Keratinocyte (primary cell): ENCODE measurements at regions not wholly inside any gene's neighbourhood (a gene's known extent, or its start where the extent isn't known, plus 50 kb on each side); places are given as distances from the start of the nearest gene placed in this dataset.

Experiments
- DNase-seq: peaks from one replicate; pipeline ENCODE4 v3.0.0-alpha.2; 2011; ENCODE audit warnings: low read depth, missing footprints, low spot score
- FAIRE-seq: peaks from 2 replicates; lab custom pipeline; 2011; peaks lifted over from hg19 to GRCh38; lab: Jason Lieb, UNC
- H2AFZ ChIP-seq: 2 replicates; pipeline ENCODE4 v1.6.0; 2012; ENCODE audit warnings: low read length, control low read depth, inconsistent platforms; ENCODE audit not compliant: control insufficient read depth
- H3K27ac ChIP-seq: 2 replicates; pipeline ENCODE4 v1.5.1; 2011; ENCODE audit warnings: low read length; ENCODE audit not compliant: control insufficient read depth, insufficient read depth
- H3K27me3 ChIP-seq: 3 replicates; pipeline ENCODE4 v1.6.0; 2011; ENCODE audit warnings: low read length; ENCODE audit not compliant: control insufficient read depth, insufficient read depth; ENCODE audit errors: extremely low read depth
- H3K36me3 ChIP-seq, 2 experiments: 2 replicates in 1 of 2; 3 replicates in 1 of 2; pipeline ENCODE4 v1.5.1; 2011; ENCODE audit warnings: low read length in 2 of 2, mild to moderate bottlenecking in 1 of 2; ENCODE audit not compliant: control insufficient read depth in 2 of 2, insufficient read depth in 2 of 2; ENCODE audit errors: extremely low read depth in 1 of 2
- H3K4me1 ChIP-seq: 3 replicates; pipeline ENCODE4 v1.5.1; 2011; ENCODE audit warnings: low read length; ENCODE audit not compliant: control insufficient read depth, insufficient read depth; ENCODE audit errors: extremely low read depth
- H3K4me2 ChIP-seq: 3 replicates; pipeline ENCODE4 v1.6.0; 2011; ENCODE audit warnings: low read depth, low read length; ENCODE audit not compliant: control insufficient read depth, insufficient read depth; ENCODE audit errors: extremely low read depth
- H3K4me3 ChIP-seq, 3 experiments: fragments of 200-600 bp in 1 of 3; sonication (generic) in 1 of 3; 2 replicates in 2 of 3; 3 replicates in 1 of 3; pipeline ENCODE4 v1.5.1; 2011 to 2016; ENCODE audit warnings: low read length in 3 of 3, mild to moderate bottlenecking in 3 of 3, control low read depth in 2 of 3, inconsistent platforms in 1 of 3, low read depth in 1 of 3, mixed read lengths in 1 of 3, mixed run types in 1 of 3, moderate library complexity in 1 of 3; ENCODE audit not compliant: control insufficient read depth in 2 of 3, insufficient read depth in 2 of 3; ENCODE audit errors: extremely low read depth in 1 of 3
- H3K79me2 ChIP-seq: 2 replicates; pipeline ENCODE4 v1.6.0; 2012; ENCODE audit warnings: low read length; ENCODE audit not compliant: control insufficient read depth, insufficient read depth
- H3K9ac ChIP-seq: 3 replicates; pipeline ENCODE4 v1.6.0; 2011; ENCODE audit warnings: low read length; ENCODE audit not compliant: control insufficient read depth, insufficient read depth; ENCODE audit errors: extremely low read depth
- H3K9me1 ChIP-seq: 3 replicates; pipeline ENCODE4 v1.6.0; 2011; ENCODE audit warnings: low read length; ENCODE audit not compliant: control insufficient read depth, insufficient read depth; ENCODE audit errors: extremely low read depth
- H3K9me3 ChIP-seq: 2 replicates; pipeline ENCODE4 v1.5.1; 2012; ENCODE audit warnings: low read depth, low read length; ENCODE audit not compliant: control insufficient read depth
- H4K20me1 ChIP-seq: 3 replicates; pipeline ENCODE4 v1.6.0; 2011; ENCODE audit warnings: low read length; ENCODE audit not compliant: control insufficient read depth, insufficient read depth; ENCODE audit errors: extremely low read depth
- CTCF ChIP-seq, 3 experiments: IDR thresholded peaks in 1 of 3; conservative IDR thresholded peaks in 1 of 3; optimal IDR thresholded peaks in 1 of 3; 2 replicates in 2 of 3; 3 replicates in 1 of 3; pipeline versions ENCODE3 to v1.5.1; 2011; ENCODE audit warnings: low read length in 3 of 3, mild to moderate bottlenecking in 3 of 3, moderate library complexity in 2 of 3, control low read depth in 1 of 3, inconsistent platforms in 1 of 3; ENCODE audit not compliant: insufficient read depth in 2 of 3; ENCODE audit errors: extremely low read depth in 1 of 3
- EZH2 ChIP-seq: IDR thresholded peaks from one replicate; pipeline ENCODE4 v1.6.1; 2012; ENCODE audit warnings: inconsistent platforms, mild to moderate bottlenecking, low read length, moderate library complexity
- dilution Hi-C: fragments of 300-500 bp; cut with MboI; formaldehyde crosslinking; loops from one replicate; pipeline ENCODE4 v1.7.0; 2020; ENCODE audit warnings: low sequenced_read_pairs; ENCODE audit not compliant: extremely low pct_ligation_motif_present

- DNase-seq, result no peak
- H3K27me3 ChIP-seq, result no peaks in the 10 kb centered on the region
- no peaks in the 10 kb centered on the region for H3K4me1 ChIP-seq
- H3K4me3 ChIP-seq, result no peak overlapping the region
- no peak for FAIRE-seq
- no peaks in the 10 kb centered on the region for H4K20me1 ChIP-seq
- TF ChIP-seq EZH2, result no peak
- TF ChIP-seq CTCF (optimal IDR thresholded peaks at IDR 0.05 in 1 of 3, IDR thresholded peaks at IDR 0.05 in 1 of 3, conservative IDR thresholded peaks at IDR 0.05 in 1 of 3; ENCODE audit: extremely low read depth in 1 of 3, insufficient read depth in 2 of 3, low read length in 3 of 3), result no peak
- H3K9me3 ChIP-seq, result no peaks in the 10 kb centered on the region
- no peak overlapping the region for H3K27ac ChIP-seq
- H3K4me2 ChIP-seq, result no peak overlapping the region
- no peaks in the 10 kb centered on the region for H3K79me2 ChIP-seq
- H3K9me1 ChIP-seq, result no peaks in the 10 kb centered on the region
- H3K36me3 ChIP-seq, result no peaks in the 10 kb centered on the region
- H2AFZ ChIP-seq, result no peak overlapping the region
- dilution Hi-C loops, result no loop called here
- H3K9ac ChIP-seq, result no peak overlapping the region
These were observed 1187.0 kb upstream of the SLC10A2 start for GRCh38 chr13:104253063-104253680.

- no peaks in the 10 kb centered on the region for H3K4me1 ChIP-seq
- DNase-seq, result no peak
- no peak overlapping the region for H2AFZ ChIP-seq
- H4K20me1 ChIP-seq, result no peaks in the 10 kb centered on the region
- H3K9ac ChIP-seq, result no peak overlapping the region
- H3K4me2 ChIP-seq, result no peak overlapping the region
- H3K79me2 ChIP-seq, result no peaks in the 10 kb centered on the region
- H3K27ac ChIP-seq, result no peak overlapping the region
- dilution Hi-C loops, result no loop called here
- TF ChIP-seq EZH2 (no peak), CTCF (optimal IDR thresholded peaks at IDR 0.05 in 1 of 3, IDR thresholded peaks at IDR 0.05 in 1 of 3, conservative IDR thresholded peaks at IDR 0.05 in 1 of 3; ENCODE audit: extremely low read depth in 1 of 3, insufficient read depth in 2 of 3, low read length in 3 of 3) (no peak)
- H3K9me3 ChIP-seq, result no peaks in the 10 kb centered on the region
- no peaks in the 10 kb centered on the region for H3K27me3 ChIP-seq
- H3K4me3 ChIP-seq, result no peak overlapping the region
- no peaks in the 10 kb centered on the region for H3K9me1 ChIP-seq
- H3K36me3 ChIP-seq, result no peaks in the 10 kb centered on the region
- FAIRE-seq, result no peak
These were observed 1185.7 kb upstream of the SLC10A2 start for GRCh38 chr13:104251931-104252330.
